H9 (cell line): ENCODE measurements at regions not wholly inside any gene's neighbourhood (a gene's known extent, or its start where the extent isn't known, plus 50 kb on each side); places are given as distances from the start of the nearest gene placed in this dataset.

Experiments used
- DNase-seq: peaks from one replicate; pipeline ENCODE4 v3.0.0-alpha.2; 2017
- H2AFZ ChIP-seq: one replicate; pipeline ENCODE4 v1.6.1; 2013; ENCODE audit warnings: mild to moderate bottlenecking, low read length, control low read depth, moderate library complexity
- H2AK5ac ChIP-seq: 2 replicates; pipeline ENCODE4 v1.6.1; 2013; ENCODE audit warnings: low read length, control low read depth, mixed read lengths; ENCODE audit not compliant: insufficient read length
- H2BK120ac ChIP-seq: one replicate; pipeline ENCODE4 v1.6.1; 2013; ENCODE audit warnings: low read depth, mild to moderate bottlenecking, low read length, control low read depth, inconsistent platforms; ENCODE audit not compliant: poor library complexity, severe bottlenecking
- H2BK12ac ChIP-seq: 2 replicates; pipeline ENCODE4 v1.6.1; 2013; ENCODE audit warnings: low read length, control low read depth, mixed read lengths, low read depth; ENCODE audit not compliant: insufficient read length
- H2BK15ac ChIP-seq: 2 replicates; pipeline ENCODE4 v1.6.1; 2013; ENCODE audit warnings: low read depth, low read length, control low read depth
- H2BK20ac ChIP-seq: one replicate; pipeline ENCODE4 v1.6.1; 2013; ENCODE audit warnings: low read depth, mild to moderate bottlenecking, low read length, control low read depth, inconsistent platforms; ENCODE audit not compliant: poor library complexity, severe bottlenecking
- H2BK5ac ChIP-seq: 2 replicates; pipeline ENCODE4 v1.6.1; 2013; ENCODE audit warnings: low read length, control low read depth, mixed read lengths; ENCODE audit not compliant: insufficient read length
- H3K14ac ChIP-seq: 2 replicates; pipeline ENCODE4 v1.6.1; 2013; ENCODE audit warnings: low read length, control low read depth; ENCODE audit not compliant: insufficient read depth
- H3K18ac ChIP-seq: 2 replicates; pipeline ENCODE4 v1.6.1; 2013; ENCODE audit warnings: low read depth, mild to moderate bottlenecking, mixed read lengths, low read length, control low read depth; ENCODE audit not compliant: insufficient read length
- H3K23ac ChIP-seq: 2 replicates; pipeline ENCODE4 v1.6.1; 2013; ENCODE audit warnings: low read length, control low read depth, mixed read lengths, low read depth; ENCODE audit not compliant: insufficient read length
- H3K23me2 ChIP-seq: 2 replicates; pipeline ENCODE4 v1.6.1; 2013; ENCODE audit warnings: low read depth, mild to moderate bottlenecking, mixed read lengths, low read length, control low read depth; ENCODE audit not compliant: insufficient read length, poor library complexity, severe bottlenecking
- H3K27ac ChIP-seq: 2 replicates; pipeline ENCODE4 v1.5.1; 2013; ENCODE audit warnings: low read length, control low read depth, mixed read lengths, low read depth; ENCODE audit not compliant: insufficient read length
- H3K27me3 ChIP-seq: 2 replicates; pipeline ENCODE4 v1.6.1; 2013; ENCODE audit warnings: low read length, control low read depth, inconsistent platforms; ENCODE audit not compliant: insufficient read depth
- H3K4ac ChIP-seq: 2 replicates; pipeline ENCODE4 v1.6.1; 2013; ENCODE audit warnings: low read depth, mild to moderate bottlenecking, control low read depth, inconsistent platforms, low read length, moderate library complexity
- H3K4me1 ChIP-seq: 2 replicates; pipeline ENCODE4 v1.6.1; 2013; ENCODE audit warnings: low read length, control low read depth, inconsistent platforms; ENCODE audit not compliant: insufficient read depth
- H3K4me2 ChIP-seq: 2 replicates; pipeline ENCODE4 v1.6.1; 2013; ENCODE audit warnings: low read length, control low read depth, mixed read lengths; ENCODE audit not compliant: insufficient read length, insufficient read depth
- H3K56ac ChIP-seq: 2 replicates; pipeline ENCODE4 v1.6.1; 2013; ENCODE audit warnings: low read depth, mild to moderate bottlenecking, mixed read lengths, low read length, control low read depth; ENCODE audit not compliant: insufficient read length
- H3K79me1 ChIP-seq: 2 replicates; pipeline ENCODE4 v1.6.1; 2013; ENCODE audit warnings: low read depth, mild to moderate bottlenecking, moderate library complexity, low read length, control low read depth, inconsistent platforms; ENCODE audit not compliant: insufficient read depth, poor library complexity, severe bottlenecking
- H3K79me2 ChIP-seq: 2 replicates; pipeline ENCODE4 v1.6.1; 2013; ENCODE audit warnings: low read length, control low read depth, inconsistent platforms; ENCODE audit not compliant: insufficient read depth
- H3K9ac ChIP-seq: 2 replicates; pipeline ENCODE4 v1.6.1; 2013; ENCODE audit warnings: low read length, control low read depth, mixed read lengths; ENCODE audit not compliant: insufficient read length; ENCODE audit errors: extremely low read depth
- H3K9me3 ChIP-seq: one replicate; pipeline ENCODE4 v1.6.1; 2013; ENCODE audit warnings: low read depth, low read length, inconsistent platforms; ENCODE audit not compliant: control insufficient read depth
- H3T11ph ChIP-seq: one replicate; pipeline ENCODE4 v1.6.1; 2013; ENCODE audit warnings: mild to moderate bottlenecking, low read length, control low read depth, inconsistent platforms
- H4K20me1 ChIP-seq: one replicate; pipeline ENCODE4 v1.6.1; 2013; ENCODE audit not compliant: control insufficient read depth, insufficient read length, insufficient read depth
- H4K5ac ChIP-seq: 2 replicates; pipeline ENCODE4 v1.6.1; 2013; ENCODE audit warnings: low read depth, mild to moderate bottlenecking, mixed read lengths, low read length, control low read depth; ENCODE audit not compliant: insufficient read length
- H4K8ac ChIP-seq: replicated peaks from 2 replicates; pipeline ENCODE4 v1.6.1; 2013; ENCODE audit warnings: low read length, control low read depth, mixed read lengths, low read depth; ENCODE audit not compliant: insufficient read length
- H4K91ac ChIP-seq: 2 replicates; pipeline ENCODE4 v1.6.1; 2013; ENCODE audit warnings: low read depth, mild to moderate bottlenecking, moderate library complexity, mixed read lengths, low read length, control low read depth; ENCODE audit not compliant: insufficient read length
- H3K27ac Mint-ChIP-seq, 3 experiments: 2 replicates in 2 of 3; 3 replicates in 1 of 3; pipeline ENCODE4 v1.8.0; 2020 to 2021; ENCODE audit warnings: mixed read lengths in 3 of 3, mild to moderate bottlenecking in 1 of 3, moderate library complexity in 1 of 3
- H3K27me3 Mint-ChIP-seq: 2 replicates; pipeline ENCODE4 v1.8.0; 2021; ENCODE audit warnings: low read depth, mild to moderate bottlenecking, moderate library complexity, mixed read lengths
- H3K36me3 Mint-ChIP-seq, 3 experiments: 2 replicates in 2 of 3; 3 replicates in 1 of 3; pipeline ENCODE4 v1.8.0; 2020 to 2021; ENCODE audit warnings: low read depth in 3 of 3, mixed read lengths in 3 of 3; ENCODE audit not compliant: insufficient read depth in 1 of 3
- H3K4me1 Mint-ChIP-seq, 2 experiments: 2 replicates each; pipeline ENCODE4 v1.8.0; 2020; ENCODE audit warnings: mixed read lengths in 2 of 2
- H3K4me3 Mint-ChIP-seq, 2 experiments: 2 replicates in 1 of 2; 3 replicates in 1 of 2; pipeline ENCODE4 v1.8.0; 2020 to 2021; ENCODE audit warnings: mild to moderate bottlenecking in 2 of 2, mixed read lengths in 2 of 2, moderate library complexity in 1 of 2
- H3K9me3 Mint-ChIP-seq, 2 experiments: 2 replicates in 1 of 2; 3 replicates in 1 of 2; pipeline ENCODE4 v1.8.0; 2020; ENCODE audit warnings: mild to moderate bottlenecking in 2 of 2, mixed read lengths in 2 of 2, moderate library complexity in 1 of 2
- WGBS: extraction: QIAGEN DNeasy Blood & Tissue Kit; methylation state at CpG from one replicate; pipeline ENCODE4 v1.1.7; 2013; ENCODE audit warnings: missing lambda C conversion rate, low lambda C conversion rate, mixed read lengths; ENCODE audit not compliant: insufficient read length; ENCODE audit errors: extremely low coverage; 5-methylcytosine and 5-hydroxymethylcytosine counted together
- TF ChIP-seq, protein P1 (sequence below): fragments of 200-600 bp; sonication (generic); conservative IDR thresholded peaks from 3 replicates; pipeline ENCODE4 v1.8.0; 2021; ENCODE audit warnings: antibody characterized with exemption, mild to moderate bottlenecking

DNA sequence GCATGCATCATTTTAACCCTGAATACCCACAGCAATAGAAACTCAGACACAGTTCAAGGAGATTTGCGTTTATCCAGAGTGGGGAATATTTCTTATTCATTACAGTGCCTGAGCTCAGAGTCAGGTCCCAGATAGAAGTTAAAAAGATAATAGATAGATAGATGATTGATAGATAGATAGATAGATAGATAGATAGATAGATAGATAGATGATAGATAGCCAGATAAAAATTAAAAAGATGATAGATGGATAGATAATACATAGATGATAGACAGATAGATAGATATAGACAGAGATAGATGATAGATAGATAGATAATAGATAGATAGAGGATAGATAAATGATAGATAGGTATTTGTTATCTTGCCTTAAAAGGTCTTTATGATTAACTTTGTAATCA is 184.7 kb downstream of the MYLK4 start:
- DNase-seq: no peak
- no peak overlapping the region for H3T11ph ChIP-seq
- H3K9ac ChIP-seq: no peak overlapping the region
- H2BK5ac ChIP-seq: no peak overlapping the region
- H3K56ac ChIP-seq: no peak overlapping the region
- no peak overlapping the region for H2AK5ac ChIP-seq
- no peaks in the 10 kb centered on the region for H3K4me1 ChIP-seq
- Mint-ChIP-seq H3K4me1 (peaks cover 0 to 1% of the 10 kb centered on the region in 2 experiments; a peak in 2 of 4 replicates), H3K36me3 (peaks cover 1 to 8% (median 2%) of the 10 kb centered on the region in 3 experiments; a peak in 5 of 7 replicates), H3K9me3 (peaks cover 10 to 15% of the 10 kb centered on the region in 2 experiments), H3K27ac (no peak overlapping the region), H3K4me3 (no peak overlapping the region), H3K27me3 (no peaks in the 10 kb centered on the region)
- H3K14ac ChIP-seq: no peak overlapping the region
- no peak overlapping the region for H3K27ac ChIP-seq
- H3K27me3 ChIP-seq: no peaks in the 10 kb centered on the region
- no peak overlapping the region for H3K18ac ChIP-seq
- H2BK120ac ChIP-seq: no peak overlapping the region
- no peak overlapping the region for H2BK12ac ChIP-seq
- no peak overlapping the region for H3K23ac ChIP-seq
- no peak overlapping the region for H3K4me2 ChIP-seq
- H3K23me2 ChIP-seq: no peaks in the 10 kb centered on the region
- no peak overlapping the region for H4K8ac ChIP-seq
- no peaks in the 10 kb centered on the region for H4K20me1 ChIP-seq
- TF ChIP-seq, protein P1, sequence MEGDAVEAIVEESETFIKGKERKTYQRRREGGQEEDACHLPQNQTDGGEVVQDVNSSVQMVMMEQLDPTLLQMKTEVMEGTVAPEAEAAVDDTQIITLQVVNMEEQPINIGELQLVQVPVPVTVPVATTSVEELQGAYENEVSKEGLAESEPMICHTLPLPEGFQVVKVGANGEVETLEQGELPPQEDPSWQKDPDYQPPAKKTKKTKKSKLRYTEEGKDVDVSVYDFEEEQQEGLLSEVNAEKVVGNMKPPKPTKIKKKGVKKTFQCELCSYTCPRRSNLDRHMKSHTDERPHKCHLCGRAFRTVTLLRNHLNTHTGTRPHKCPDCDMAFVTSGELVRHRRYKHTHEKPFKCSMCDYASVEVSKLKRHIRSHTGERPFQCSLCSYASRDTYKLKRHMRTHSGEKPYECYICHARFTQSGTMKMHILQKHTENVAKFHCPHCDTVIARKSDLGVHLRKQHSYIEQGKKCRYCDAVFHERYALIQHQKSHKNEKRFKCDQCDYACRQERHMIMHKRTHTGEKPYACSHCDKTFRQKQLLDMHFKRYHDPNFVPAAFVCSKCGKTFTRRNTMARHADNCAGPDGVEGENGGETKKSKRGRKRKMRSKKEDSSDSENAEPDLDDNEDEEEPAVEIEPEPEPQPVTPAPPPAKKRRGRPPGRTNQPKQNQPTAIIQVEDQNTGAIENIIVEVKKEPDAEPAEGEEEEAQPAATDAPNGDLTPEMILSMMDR: no peak
- no peak overlapping the region for H2AFZ ChIP-seq
- H4K91ac ChIP-seq: no peak overlapping the region
- H4K5ac ChIP-seq: no peak overlapping the region
- no peak overlapping the region for H2BK15ac ChIP-seq
- no peaks in the 10 kb centered on the region for H3K79me2 ChIP-seq
- no peaks in the 10 kb centered on the region for H3K9me3 ChIP-seq
- no CpG with 5 or more reads among the region's 1 CpG for WGBS
- H3K4ac ChIP-seq: no peak overlapping the region
- no peaks in the 10 kb centered on the region for H3K79me1 ChIP-seq
- H2BK20ac ChIP-seq: no peak overlapping the region
